GM12864 (cell line): ENCODE measurements at regions not wholly inside any gene's neighbourhood (a gene's known extent, or its start where the extent isn't known, plus 50 kb on each side); places are given as distances from the start of the nearest gene placed in this dataset.

Source experiments
- DNase-seq: peaks from one replicate; pipeline ENCODE4 v3.0.0-alpha.2; 2011; ENCODE audit warnings: low read depth
- H3K4me3 ChIP-seq: 2 replicates; pipeline ENCODE4 v1.5.1; 2011; ENCODE audit warnings: mild to moderate bottlenecking, low read depth, low read length, control low read depth
- CTCF ChIP-seq: IDR thresholded peaks from 2 replicates; pipeline ENCODE4 v1.5.1; 2011; ENCODE audit warnings: low read depth, mild to moderate bottlenecking, moderate library complexity, low read length, control low read depth, inconsistent platforms; ENCODE audit errors: missing control alignments

- H3K4me3 ChIP-seq = no peak overlapping the region
- TF ChIP-seq CTCF = no peak
- no peak for DNase-seq
These were observed 71.4 kb upstream of the FLT1 start for GRCh38 chr13:28566283-28566682.

- no peak for DNase-seq
- no peak for TF ChIP-seq CTCF
- no peak overlapping the region for H3K4me3 ChIP-seq
These were observed 69.1 kb upstream of the FLT1 start for GRCh38 chr13:28564030-28564429.

- no peak for TF ChIP-seq CTCF
- DNase-seq = no peak
- no peak overlapping the region for H3K4me3 ChIP-seq
These were observed 68.7 kb upstream of the FLT1 start for GRCh38 chr13:28563609-28564008.

- no peak for DNase-seq
- no peak for TF ChIP-seq CTCF
- H3K4me3 ChIP-seq = no peak overlapping the region
These were observed 65.7 kb upstream of the FLT1 start for GRCh38 chr13:28560612-28561011.

- DNase-seq = no peak
- no peak for TF ChIP-seq CTCF
- H3K4me3 ChIP-seq = no peak overlapping the region
These were observed 64.8 kb upstream of the FLT1 start for GRCh38 chr13:28559636-28560259.

- H3K4me3 ChIP-seq = no peak overlapping the region
- no peak for TF ChIP-seq CTCF
- DNase-seq = no peak
These were observed 63.6 kb upstream of the FLT1 start for GRCh38 chr13:28558567-28558966.
